SJSA1 (cell line): ENCODE measurements at regions not wholly inside any gene's neighbourhood (a gene's known extent, or its start where the extent isn't known, plus 50 kb on each side); places are given as distances from the start of the nearest gene placed in this dataset.

Experiments
- DNase-seq, 2 experiments: peaks; one replicate each; pipeline ENCODE4 v3.0.0-alpha.2; 2015 to 2020; ENCODE audit warnings: low spot score in 2 of 2, low read depth in 1 of 2
- H3K27ac ChIP-seq: fragments of 250-450 bp; sonication (Bioruptor Pico); 2 replicates; pipeline ENCODE4 v1.5.1; 2020; ENCODE audit warnings: mild to moderate bottlenecking, moderate library complexity
- H3K27me3 ChIP-seq: fragments of 250-450 bp; sonication (Bioruptor Pico); replicated peaks from 2 replicates; pipeline ENCODE4 v1.5.1; 2020; ENCODE audit warnings: mild to moderate bottlenecking, moderate library complexity
- H3K36me3 ChIP-seq: fragments of 250-450 bp; sonication (Bioruptor Pico); 2 replicates; pipeline ENCODE4 v1.5.1; 2020; ENCODE audit warnings: mild to moderate bottlenecking
- H3K4me1 ChIP-seq: fragments of 250-450 bp; sonication (Bioruptor Pico); replicated peaks from 2 replicates; pipeline ENCODE4 v1.6.1; 2021; ENCODE audit warnings: mild to moderate bottlenecking
- H3K4me3 ChIP-seq: fragments of 250-450 bp; sonication (Bioruptor Pico); 2 replicates; pipeline ENCODE4 v1.5.1; 2020; ENCODE audit warnings: mild to moderate bottlenecking
- H3K9me3 ChIP-seq: fragments of 250-450 bp; sonication (Bioruptor Pico); replicated peaks from 2 replicates; pipeline ENCODE4 v1.5.1; 2020; ENCODE audit warnings: mild to moderate bottlenecking

DNA sequence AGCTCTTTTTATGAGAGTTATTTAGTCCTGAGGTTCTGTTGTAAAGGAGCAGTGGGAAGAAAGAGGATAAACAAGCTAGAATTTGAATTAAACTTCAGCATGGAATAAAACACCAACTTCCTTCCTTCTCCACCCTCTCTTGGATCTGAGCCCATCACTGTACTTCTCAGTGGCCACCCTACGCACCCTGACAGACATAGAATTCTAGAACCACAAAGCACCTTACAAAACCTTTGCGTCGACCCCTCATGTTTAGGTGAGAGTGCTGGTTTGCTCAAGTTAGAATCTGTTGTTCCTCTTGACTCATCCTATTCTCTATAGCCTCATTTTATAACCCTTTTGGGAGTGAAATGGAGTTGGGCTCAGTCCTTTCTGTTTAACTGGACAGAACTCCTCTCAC lies 84.6 kb upstream of the RPL34 start:
- H3K36me3 ChIP-seq = no peaks in the 10 kb centered on the region
- DNase-seq = no peak
- peaks cover 6% of the 10 kb centered on the region; the same call in 1 of the 2 replicates for H3K4me1 ChIP-seq
- no peaks in the 10 kb centered on the region for H3K27me3 ChIP-seq
- no peak overlapping the region for H3K4me3 ChIP-seq
- H3K9me3 ChIP-seq = no peaks in the 10 kb centered on the region
- H3K27ac ChIP-seq = no peak overlapping the region

DNA sequence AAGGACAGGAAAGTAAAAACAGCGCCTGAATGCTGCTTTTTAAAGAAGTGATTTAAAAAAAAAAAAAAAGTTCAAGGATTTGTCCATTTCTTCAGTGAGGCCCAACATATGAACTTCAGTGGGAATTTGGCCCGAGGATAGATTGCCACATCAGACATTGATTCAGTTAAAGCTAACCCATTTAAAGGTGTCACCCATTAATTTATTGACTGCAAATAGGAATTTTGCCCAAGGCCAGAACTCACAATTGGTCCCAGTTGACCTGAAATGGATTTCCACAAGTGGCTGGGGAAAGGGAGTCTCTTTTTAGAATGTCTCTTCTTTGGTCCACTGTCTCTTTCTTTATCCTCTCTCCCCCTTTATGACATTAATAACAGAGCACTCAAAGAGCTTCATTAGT lies 86.5 kb upstream of the RPL34 start:
- Histone ChIP-seq H3K4me3 (no peak overlapping the region), H3K27ac (no peak overlapping the region), H3K4me1 (peaks cover 6% of the 10 kb centered on the region; the same call in 1 of the 2 replicates), H3K27me3 (no peaks in the 10 kb centered on the region), H3K9me3 (no peaks in the 10 kb centered on the region), H3K36me3 (no peaks in the 10 kb centered on the region)
- no peak for DNase-seq

DNA sequence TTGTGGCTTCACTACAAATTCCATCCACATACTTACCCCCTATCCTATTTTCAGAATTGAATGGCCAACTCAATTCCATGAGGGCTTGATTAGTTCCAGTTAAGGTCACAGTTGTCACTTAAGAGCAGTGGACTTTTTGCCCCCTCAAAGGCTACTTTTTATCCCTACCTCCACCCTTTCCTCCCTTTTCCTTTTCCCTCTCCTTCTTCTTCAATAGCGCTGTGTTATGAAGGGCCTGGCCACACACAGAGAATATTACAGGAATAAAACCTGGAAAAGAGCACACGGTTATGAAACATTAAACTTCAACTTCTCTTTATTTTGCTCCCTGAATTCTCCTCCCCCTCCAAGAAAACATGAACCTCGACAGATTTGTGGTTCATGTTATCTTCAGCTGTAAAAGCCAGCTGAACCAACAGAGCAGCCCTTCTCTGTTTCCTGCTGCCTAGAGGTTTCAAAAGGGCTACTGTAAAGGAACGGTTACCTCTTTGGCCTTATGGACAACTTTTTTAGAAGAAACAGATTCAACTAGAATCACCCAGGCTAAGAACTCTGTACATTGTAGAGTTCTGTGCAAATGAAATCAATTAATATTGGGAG lies 87.0 kb upstream of the RPL34 start:
- no peaks in the 10 kb centered on the region for H3K36me3 ChIP-seq
- no peaks in the 10 kb centered on the region for H3K9me3 ChIP-seq
- H3K27ac ChIP-seq = no peak overlapping the region
- H3K4me1 ChIP-seq = peaks cover 6% of the 10 kb centered on the region; the same call in 1 of the 2 replicates
- no peak for DNase-seq
- no peaks in the 10 kb centered on the region for H3K27me3 ChIP-seq
- H3K4me3 ChIP-seq = no peak overlapping the region

DNA sequence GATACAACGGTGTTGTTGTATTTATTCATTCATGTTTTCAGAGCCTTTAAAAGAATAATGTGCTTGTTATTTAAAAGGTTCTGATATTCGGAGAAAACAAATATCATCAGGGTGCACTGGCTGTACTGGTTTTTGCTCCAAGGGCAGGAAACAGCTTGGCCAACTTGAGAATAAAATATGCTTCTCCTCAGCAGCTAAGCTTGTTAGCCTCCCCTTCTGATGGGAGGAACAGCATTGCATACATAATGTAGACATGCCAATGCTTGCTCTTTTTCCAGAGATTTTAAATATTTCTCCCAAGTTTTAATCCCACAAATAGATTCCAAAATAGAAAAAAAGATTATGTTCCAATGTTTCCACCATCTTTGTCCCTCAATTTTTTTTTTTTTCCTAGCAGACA lies 87.6 kb upstream of the RPL34 start:
- no peak for DNase-seq
- Histone ChIP-seq H3K27ac (no peak overlapping the region), H3K27me3 (no peaks in the 10 kb centered on the region), H3K4me3 (no peak overlapping the region), H3K36me3 (no peaks in the 10 kb centered on the region), H3K9me3 (no peaks in the 10 kb centered on the region), H3K4me1 (peaks cover 6% of the 10 kb centered on the region; the same call in 1 of the 2 replicates)

DNA sequence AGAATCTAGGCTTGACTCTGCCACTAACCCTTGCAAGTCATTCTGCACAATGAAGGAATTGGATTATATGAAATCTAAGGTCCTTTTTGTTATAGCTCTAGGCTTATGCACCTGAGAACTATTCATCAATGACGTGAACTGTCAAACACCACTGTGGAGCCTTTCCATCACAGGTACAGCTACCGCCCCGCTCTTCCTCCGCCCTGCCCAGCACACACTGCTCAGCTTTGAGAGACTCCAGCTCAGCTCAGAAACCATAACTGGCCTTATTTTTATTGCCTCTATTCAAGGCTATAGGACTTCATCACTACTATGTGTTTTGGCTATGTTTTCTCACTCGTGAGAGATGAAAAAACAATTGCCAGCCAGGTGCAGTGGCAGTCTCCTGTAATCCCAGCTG lies 88.2 kb upstream of the RPL34 start:
- no peak overlapping the region for H3K4me3 ChIP-seq
- no peaks in the 10 kb centered on the region for H3K36me3 ChIP-seq
- peaks cover 6% of the 10 kb centered on the region; the same call in 1 of the 2 replicates for H3K4me1 ChIP-seq
- H3K27me3 ChIP-seq = no peaks in the 10 kb centered on the region
- no peak for DNase-seq
- H3K27ac ChIP-seq = no peak overlapping the region
- H3K9me3 ChIP-seq = no peaks in the 10 kb centered on the region

DNA sequence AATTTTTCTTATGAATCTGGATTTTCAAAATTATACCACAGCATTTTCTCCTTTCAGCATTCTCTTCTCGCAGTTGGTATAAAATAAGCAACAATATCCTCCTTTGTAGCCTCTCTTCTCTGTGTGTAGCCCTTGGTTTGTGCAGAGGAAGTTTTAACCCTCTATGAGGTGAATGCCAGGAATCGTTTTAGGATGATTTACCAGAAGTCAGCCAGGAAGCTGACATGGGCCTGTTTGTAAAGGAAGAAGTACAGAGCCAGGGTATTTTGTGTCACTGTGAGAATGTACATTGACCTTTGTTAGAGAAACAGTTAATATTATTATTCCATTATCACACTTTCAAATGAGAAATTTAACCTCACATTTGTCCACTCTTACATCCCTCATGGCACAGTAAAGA lies 88.9 kb upstream of the RPL34 start:
- DNase-seq = no peak
- Histone ChIP-seq H3K4me1 (peaks cover 6% of the 10 kb centered on the region; the same call in 1 of the 2 replicates), H3K27ac (no peak overlapping the region), H3K36me3 (no peaks in the 10 kb centered on the region), H3K9me3 (no peaks in the 10 kb centered on the region), H3K27me3 (no peaks in the 10 kb centered on the region), H3K4me3 (no peak overlapping the region)

DNA sequence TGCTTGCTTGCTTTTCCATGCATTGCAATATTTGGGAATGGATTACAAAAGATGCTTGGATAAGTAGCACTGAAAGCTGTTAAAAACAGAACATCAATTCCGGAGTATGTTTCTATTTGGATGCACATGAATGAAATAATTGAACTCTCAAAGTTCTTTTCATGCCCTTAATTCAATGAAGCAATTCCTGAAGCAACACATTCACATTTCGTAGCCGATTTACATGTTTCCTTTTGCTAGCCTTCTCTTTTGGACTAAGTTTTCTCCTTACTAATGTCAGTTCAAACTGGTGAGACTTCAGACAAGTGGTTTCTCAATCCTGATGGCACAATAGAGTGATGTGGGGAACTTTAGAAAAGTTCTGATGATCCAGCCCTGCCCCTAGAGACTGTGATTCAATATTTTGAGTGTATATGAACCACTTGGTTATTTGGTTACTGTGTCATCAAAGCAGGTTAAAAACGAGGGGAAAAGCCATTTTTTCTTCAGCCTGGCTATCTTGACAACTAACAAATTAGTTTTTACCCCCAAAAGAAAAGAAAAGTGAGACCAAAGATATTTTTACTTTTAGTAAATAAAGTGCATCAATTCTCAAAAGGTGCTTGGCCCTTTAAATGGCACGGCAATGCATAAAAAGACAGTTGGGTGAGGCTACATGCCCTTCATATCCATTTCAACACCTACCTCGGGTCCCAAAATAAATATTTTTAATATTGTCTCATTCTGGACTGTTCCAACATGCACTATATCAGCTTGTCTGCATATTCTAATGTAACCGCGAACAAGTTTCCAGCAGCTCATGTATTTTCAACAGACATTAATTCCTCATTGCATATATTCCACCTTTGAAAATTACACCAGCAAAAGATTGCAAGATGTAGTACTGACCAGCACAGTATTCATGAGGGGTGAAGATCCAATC lies 90.1 kb upstream of the RPL34 start:
- no peaks in the 10 kb centered on the region for H3K9me3 ChIP-seq
- H3K36me3 ChIP-seq = no peaks in the 10 kb centered on the region
- DNase-seq = no peak
- H3K27ac ChIP-seq = no peak overlapping the region
- no peaks in the 10 kb centered on the region for H3K4me1 ChIP-seq
- H3K27me3 ChIP-seq = no peaks in the 10 kb centered on the region
- no peak overlapping the region for H3K4me3 ChIP-seq

DNA sequence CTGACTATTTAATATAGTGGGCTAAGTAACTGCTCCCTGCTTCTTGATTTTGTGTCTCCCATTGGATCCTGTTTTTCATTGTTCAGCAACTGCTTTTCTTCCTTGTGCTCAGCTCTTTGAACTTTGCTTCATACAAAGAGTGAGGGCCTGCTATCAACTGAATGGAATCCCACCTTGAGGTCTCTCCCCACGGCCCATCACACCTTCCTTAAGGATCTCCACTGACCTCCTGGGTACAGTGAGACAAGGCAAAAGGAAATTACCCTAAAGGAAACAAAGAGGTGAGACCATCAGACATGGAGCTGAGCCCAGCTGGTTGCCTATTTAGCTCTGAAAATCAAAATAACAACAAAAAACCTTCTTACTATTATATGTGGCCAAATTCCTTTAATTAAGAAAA lies 91.3 kb upstream of the RPL34 start:
- no peaks in the 10 kb centered on the region for H3K9me3 ChIP-seq
- H3K27me3 ChIP-seq = no peaks in the 10 kb centered on the region
- no peaks in the 10 kb centered on the region for H3K36me3 ChIP-seq
- no peaks in the 10 kb centered on the region for H3K4me1 ChIP-seq
- DNase-seq = no peak
- no peak overlapping the region for H3K27ac ChIP-seq
- no peak overlapping the region for H3K4me3 ChIP-seq

DNA sequence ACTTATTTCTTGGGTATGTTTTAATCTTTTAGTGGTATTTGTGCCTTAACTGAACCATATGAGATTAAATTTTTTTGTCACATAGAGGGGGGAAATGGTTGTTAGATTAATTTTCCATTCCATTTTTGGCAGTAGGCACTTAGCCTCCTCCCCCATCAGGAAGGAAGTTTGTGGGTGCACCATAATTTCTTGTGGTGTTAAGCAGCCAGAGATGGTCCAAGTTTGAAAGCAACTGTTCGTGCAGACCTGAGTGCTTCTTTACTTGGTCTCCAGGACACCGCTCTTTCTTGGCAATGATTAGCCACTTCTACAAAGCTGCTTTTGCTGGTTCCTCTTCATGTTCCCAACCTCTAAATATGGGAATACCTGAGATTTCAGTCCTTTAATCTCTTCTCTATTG lies 92.7 kb upstream of the RPL34 start:
- H3K27ac ChIP-seq = no peak overlapping the region
- no peaks in the 10 kb centered on the region for H3K27me3 ChIP-seq
- DNase-seq = no peak
- H3K9me3 ChIP-seq = no peaks in the 10 kb centered on the region
- H3K36me3 ChIP-seq = no peaks in the 10 kb centered on the region
- no peak overlapping the region for H3K4me3 ChIP-seq
- no peaks in the 10 kb centered on the region for H3K4me1 ChIP-seq

DNA sequence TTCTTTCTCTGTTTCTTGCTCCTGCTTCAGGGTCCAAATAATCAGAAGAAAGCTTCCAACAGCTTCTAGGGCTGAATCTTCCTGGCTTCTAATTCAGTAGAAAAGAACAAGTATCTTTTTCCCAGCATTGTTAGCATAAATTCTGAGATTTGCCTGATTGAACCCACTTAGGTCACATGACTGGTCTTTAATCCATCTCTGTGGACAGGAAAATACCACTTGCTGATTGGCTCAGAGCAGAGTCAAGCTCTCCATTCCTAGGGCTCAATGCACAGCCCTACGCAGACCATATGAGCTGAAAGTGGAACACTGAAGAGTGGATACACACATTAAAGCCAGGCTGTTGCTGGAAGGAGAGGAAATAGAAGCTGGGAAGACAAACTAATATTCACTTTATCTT lies 99.6 kb upstream of the RPL34 start:
- Histone ChIP-seq H3K4me1 (no peaks in the 10 kb centered on the region), H3K36me3 (no peaks in the 10 kb centered on the region), H3K27me3 (no peaks in the 10 kb centered on the region), H3K4me3 (no peak overlapping the region), H3K27ac (no peak overlapping the region), H3K9me3 (no peaks in the 10 kb centered on the region)
- DNase-seq = no peak

DNA sequence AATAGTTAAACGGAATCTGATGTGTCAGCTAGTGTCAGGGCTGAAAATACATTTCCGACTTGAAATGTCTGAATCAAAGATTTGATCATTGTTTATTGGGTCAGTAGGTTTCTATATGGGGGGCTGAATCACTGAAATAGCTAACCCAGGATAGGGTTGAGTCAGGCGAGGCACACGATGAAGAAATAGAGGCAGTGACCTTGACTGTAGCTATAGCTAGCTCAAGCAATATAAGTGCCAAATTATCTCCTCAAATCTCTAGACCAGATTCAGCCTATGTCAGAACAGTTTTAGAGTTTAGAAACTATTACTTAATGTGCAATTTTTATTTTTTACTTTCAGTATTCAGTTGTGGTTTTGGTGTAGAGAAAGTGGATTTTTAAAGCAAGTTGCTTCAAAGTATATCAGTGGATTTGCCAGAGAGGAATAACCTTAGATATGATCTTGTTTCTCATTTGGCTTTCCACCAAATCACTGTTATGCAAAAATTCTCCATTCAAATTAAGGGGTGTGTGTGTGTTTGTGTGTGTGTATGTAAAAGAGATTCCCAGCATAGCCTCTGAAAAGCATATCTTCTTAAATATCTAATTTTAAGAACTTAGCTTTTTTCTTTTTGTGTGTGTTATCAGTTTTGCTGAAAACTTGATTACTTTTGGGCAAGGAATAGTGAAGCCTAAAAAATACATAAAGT lies 100.3 kb upstream of the RPL34 start:
- Histone ChIP-seq H3K4me1 (no peaks in the 10 kb centered on the region), H3K4me3 (no peak overlapping the region), H3K27ac (no peak overlapping the region), H3K36me3 (no peaks in the 10 kb centered on the region), H3K27me3 (no peaks in the 10 kb centered on the region), H3K9me3 (no peaks in the 10 kb centered on the region)
- DNase-seq = no peak

DNA sequence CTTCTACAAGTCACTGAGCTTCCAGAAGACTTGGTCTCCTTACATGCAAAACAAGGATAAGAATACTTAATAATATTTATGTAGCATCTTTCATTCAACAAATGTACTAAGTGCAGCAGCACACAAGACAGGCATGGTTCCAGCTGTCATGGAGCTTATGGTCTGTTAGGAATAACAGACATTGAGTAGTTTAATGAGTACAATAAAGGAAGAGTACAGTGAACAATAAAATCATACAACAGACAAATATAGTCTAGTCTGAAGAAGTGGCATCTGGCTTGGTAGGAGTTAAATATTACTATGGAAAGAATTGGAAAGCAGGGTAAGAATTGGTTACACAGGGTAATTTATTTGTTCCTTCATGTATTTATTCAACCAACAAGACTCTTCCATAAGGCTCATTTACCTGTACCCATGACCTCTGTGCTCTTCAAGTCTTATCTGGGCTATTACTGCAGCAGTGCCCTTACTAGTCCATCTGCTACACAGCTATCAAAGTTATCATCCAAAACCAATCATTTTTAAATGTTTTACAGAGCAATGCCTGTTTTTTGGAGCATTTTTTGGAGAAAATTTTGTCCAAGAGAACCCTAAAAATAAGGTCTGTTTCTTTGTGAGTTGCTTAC lies 101.1 kb upstream of the RPL34 start:
- H3K4me3 ChIP-seq = no peak overlapping the region
- no peaks in the 10 kb centered on the region for H3K27me3 ChIP-seq
- no peak overlapping the region for H3K27ac ChIP-seq
- no peaks in the 10 kb centered on the region for H3K9me3 ChIP-seq
- no peaks in the 10 kb centered on the region for H3K36me3 ChIP-seq
- H3K4me1 ChIP-seq = no peaks in the 10 kb centered on the region
- DNase-seq = no peak

DNA sequence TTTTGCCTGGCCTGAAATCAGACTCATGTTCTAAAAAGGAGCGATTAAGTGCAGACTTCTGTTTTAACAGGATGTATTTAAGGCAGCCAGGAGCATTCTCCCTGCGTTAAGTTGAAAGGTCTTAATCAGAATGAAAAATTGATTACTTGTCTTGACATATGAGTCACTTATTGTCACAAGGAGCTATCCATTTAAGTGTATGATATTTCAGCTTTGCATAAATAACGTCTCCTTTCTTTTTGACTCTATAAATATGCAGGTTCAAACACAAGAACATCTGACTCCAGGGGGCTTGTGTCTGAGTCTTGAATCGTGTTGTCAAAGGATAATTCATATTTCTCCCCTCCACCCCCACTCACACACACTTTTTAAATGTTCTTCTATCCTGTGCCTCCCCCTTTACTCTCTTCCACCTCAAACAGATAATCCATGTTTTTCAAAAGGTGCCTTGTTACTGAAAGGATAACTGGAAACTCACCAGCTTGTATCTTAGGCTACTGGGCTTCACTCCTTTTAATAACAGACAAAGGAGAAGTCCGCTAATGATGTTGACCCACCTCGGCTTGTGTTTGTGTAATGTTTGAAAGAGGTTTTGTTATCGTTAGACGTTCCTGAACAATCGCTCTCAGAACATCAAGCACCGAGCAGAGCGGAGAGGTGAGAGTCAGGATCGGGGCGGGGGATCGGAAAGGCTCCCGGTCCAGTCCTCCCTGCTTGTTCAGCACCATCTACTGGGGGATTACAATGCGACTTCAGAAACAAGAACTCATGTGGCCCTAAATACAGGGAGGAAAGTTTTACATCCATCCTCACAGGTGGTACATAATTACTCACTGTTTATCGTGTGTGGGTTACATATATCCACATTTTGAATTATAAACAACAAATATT lies 107.5 kb upstream of the RPL34 start:
- H3K4me1 ChIP-seq = peaks cover 8% of the 10 kb centered on the region
- no peaks in the 10 kb centered on the region for H3K36me3 ChIP-seq
- peak overlapping the region; percentile 17 for H3K4me3 ChIP-seq
- DNase-seq = peak; percentile 61 to 75
- H3K27ac ChIP-seq = no peak overlapping the region
- no peaks in the 10 kb centered on the region for H3K9me3 ChIP-seq
- no peaks in the 10 kb centered on the region for H3K27me3 ChIP-seq
